GM12878 (cell line): ENCODE measurements at regions not wholly inside any gene's neighbourhood (a gene's known extent, or its start where the extent isn't known, plus 50 kb on each side); places are given as distances from the start of the nearest gene placed in this dataset.
"Not testable (repeated sequence)": the region's sequence is repeated elsewhere in the genome, so short reads cannot be mapped to it uniquely, and the experiment has no call there.

Experiments
- CHD2 ChIP-seq: IDR thresholded peaks from 2 replicates; pipeline ENCODE4 v1.6.1; 2011; ENCODE audit warnings: low read depth, low read length, improper control_type of control experiment, borderline replicate concordance
- CTCF ChIP-seq, 3 experiments: IDR thresholded peaks in 2 of 3; conservative IDR thresholded peaks in 1 of 3; 2 replicates each; pipeline ENCODE4 v1.5.1; 2011; ENCODE audit warnings: low read depth in 3 of 3, low read length in 3 of 3, mild to moderate bottlenecking in 3 of 3, control low read depth in 2 of 3, moderate library complexity in 2 of 3, inconsistent platforms in 1 of 3, mixed read lengths in 1 of 3; ENCODE audit not compliant: control insufficient read depth in 2 of 3, insufficient read depth in 1 of 3; ENCODE audit errors: extremely low read depth in 1 of 3
- E2F4 ChIP-seq: IDR thresholded peaks from 2 replicates; pipeline ENCODE4 v1.6.1; 2012; ENCODE audit warnings: low read depth, low read length, improper control_type of control experiment
- EP300 ChIP-seq, 2 experiments: fragments of 150-350 bp in 1 of 2; IDR thresholded peaks; 2 replicates each; pipeline ENCODE4 v1.6.1; 2011 to 2012; ENCODE audit warnings: low read depth in 2 of 2, low read length in 2 of 2, borderline replicate concordance in 1 of 2, improper control_type of control experiment in 1 of 2, inconsistent platforms in 1 of 2; ENCODE audit not compliant: control insufficient read depth in 1 of 2
- JUNB ChIP-seq: IDR thresholded peaks from 2 replicates; pipeline ENCODE4 v1.6.1; 2016; ENCODE audit warnings: antibody characterized with exemption, mild to moderate bottlenecking
- KDM1A ChIP-seq: fragments of 200-600 bp; sonication (generic); IDR thresholded peaks from 2 replicates; pipeline ENCODE4 v1.6.1; 2016; ENCODE audit warnings: borderline replicate concordance
- NFIC ChIP-seq: IDR thresholded peaks from 2 replicates; pipeline ENCODE4 v1.6.1; 2012; ENCODE audit warnings: low read depth, mild to moderate bottlenecking, inconsistent platforms, low read length, moderate library complexity
- NRF1 ChIP-seq: conservative IDR thresholded peaks from 2 replicates; pipeline ENCODE4 v1.6.1; 2011; ENCODE audit warnings: mild to moderate bottlenecking, low read depth, low read length, improper control_type of control experiment
- POLR2A ChIP-seq: IDR thresholded peaks from 2 replicates; pipeline ENCODE4 v1.6.1; 2011; ENCODE audit warnings: low read depth, mild to moderate bottlenecking, low read length
- POLR2AphosphoS5 ChIP-seq: IDR thresholded peaks from 2 replicates; pipeline ENCODE4 v1.6.1; 2011; ENCODE audit warnings: mild to moderate bottlenecking, low read length, inconsistent platforms
- RCOR1 ChIP-seq: conservative IDR thresholded peaks from 2 replicates; pipeline ENCODE4 v1.6.1; 2012; ENCODE audit warnings: low read depth, low read length, improper control_type of control experiment
- SMAD1 ChIP-seq: fragments of 450-650 bp; IDR thresholded peaks from 2 replicates; pipeline ENCODE4 v1.6.1; 2018; ENCODE audit warnings: mild to moderate bottlenecking, low read depth; ENCODE audit not compliant: partially characterized antibody
- SMC3 ChIP-seq: IDR thresholded peaks from 2 replicates; pipeline ENCODE4 v1.6.1; 2011; ENCODE audit warnings: low read length, improper control_type of control experiment, borderline replicate concordance
- ZSCAN29 ChIP-seq: fragments of 450-650 bp; IDR thresholded peaks from 2 replicates; pipeline ENCODE4 v1.6.1; 2017; ENCODE audit warnings: mild to moderate bottlenecking, moderate library complexity

GRCh38 chr9:96090630-96091029, 211.3 kb downstream of the HSD17B3 start:
- TF ChIP-seq POLR2A; KDM1A; CTCF (IDR thresholded peaks at IDR 0.05 in 2 of 3, conservative IDR thresholded peaks at IDR 0.05 in 1 of 3; ENCODE audit: control insufficient read depth in 2 of 3, extremely low read depth in 1 of 3, insufficient read depth in 1 of 3, low read depth in 3 of 3, low read length in 3 of 3); JUNB; SMAD1; ZSCAN29; POLR2AphosphoS5; NFIC; E2F4; NRF1; CHD2; SMC3; RCOR1; EP300 (IDR thresholded peaks at IDR 0.05; ENCODE audit: borderline replicate concordance in 1 of 2, control insufficient read depth in 1 of 2, low read depth in 2 of 2, low read length in 2 of 2): not testable (repeated sequence)
